Glutamatergic neuron (in vitro differentiated cells): ENCODE measurements at regions not wholly inside any gene's neighbourhood (a gene's known extent, or its start where the extent isn't known, plus 50 kb on each side); places are given as distances from the start of the nearest gene placed in this dataset.

ENCODE experiments used
- DNase-seq: peaks from one replicate; pipeline ENCODE4 v3.0.0; 2022
- H3K27ac Mint-ChIP-seq: one replicate; pipeline ENCODE4 v1.8.0; 2020; ENCODE audit warnings: mild to moderate bottlenecking, mixed read lengths, inconsistent platforms; ENCODE audit not compliant: unreplicated experiment
- H3K27me3 Mint-ChIP-seq: one replicate; pipeline ENCODE4 v1.8.0; 2020; ENCODE audit warnings: mild to moderate bottlenecking, moderate library complexity, mixed read lengths, inconsistent platforms; ENCODE audit not compliant: unreplicated experiment
- H3K36me3 Mint-ChIP-seq: one replicate; pipeline ENCODE4 v1.8.0; 2020; ENCODE audit warnings: mild to moderate bottlenecking, mixed read lengths, inconsistent platforms; ENCODE audit not compliant: unreplicated experiment
- H3K4me1 Mint-ChIP-seq: one replicate; pipeline ENCODE4 v1.8.0; 2020; ENCODE audit warnings: mild to moderate bottlenecking, low read depth, mixed read lengths, inconsistent platforms; ENCODE audit not compliant: unreplicated experiment
- H3K4me3 Mint-ChIP-seq: one replicate; pipeline ENCODE4 v1.8.0; 2020; ENCODE audit warnings: mild to moderate bottlenecking, mixed read lengths, inconsistent platforms; ENCODE audit not compliant: unreplicated experiment
- H3K9me3 Mint-ChIP-seq: one replicate; pipeline ENCODE4 v1.8.0; 2020; ENCODE audit warnings: mild to moderate bottlenecking, moderate library complexity, mixed read lengths, inconsistent platforms; ENCODE audit not compliant: unreplicated experiment
- CTCF ChIP-seq: fragments of 200-600 bp; sonication (generic); IDR thresholded peaks from one replicate; pipeline ENCODE4 v1.5.0; 2021; ENCODE audit not compliant: partially characterized antibody, unreplicated experiment

- H3K4me3 Mint-ChIP-seq: no peak overlapping the region
- peaks cover 2% of the 10 kb centered on the region for H3K27me3 Mint-ChIP-seq
- no peaks in the 10 kb centered on the region for H3K36me3 Mint-ChIP-seq
- H3K9me3 Mint-ChIP-seq: peaks cover 2% of the 10 kb centered on the region
- H3K4me1 Mint-ChIP-seq: peaks cover 19% of the 10 kb centered on the region
- H3K27ac Mint-ChIP-seq: no peak overlapping the region
- no peak for DNase-seq
- TF ChIP-seq CTCF: no peak
These were observed 307.0 kb downstream of the UQCRFS1 start for GRCh38 chr19:28905996-28906395.

DNA sequence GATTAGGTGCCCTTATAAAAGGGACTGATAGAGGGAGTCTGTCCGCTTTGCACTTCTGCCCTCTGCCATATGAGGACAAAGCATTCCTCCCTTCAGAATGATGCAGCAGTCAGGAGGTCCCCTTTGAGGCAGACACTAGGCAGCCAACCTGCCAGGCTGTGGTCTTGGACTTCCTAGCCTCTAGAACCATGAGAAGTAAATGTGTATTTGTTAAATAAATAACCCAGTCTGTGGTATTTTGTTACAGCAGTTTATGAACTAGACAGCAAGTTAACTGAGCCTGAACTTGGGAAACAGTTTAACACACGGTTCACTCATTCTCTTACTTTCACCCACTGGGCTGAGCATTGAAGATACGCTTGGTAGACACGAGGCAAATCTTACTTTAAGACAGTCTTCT is 313.2 kb downstream of the UQCRFS1 start:
- Mint-ChIP-seq H3K4me1 (peaks cover 17% of the 10 kb centered on the region), H3K27me3 (no peaks in the 10 kb centered on the region), H3K27ac (no peak overlapping the region), H3K36me3 (no peaks in the 10 kb centered on the region), H3K9me3 (no peaks in the 10 kb centered on the region), H3K4me3 (no peak overlapping the region)
- no peak for DNase-seq
- TF ChIP-seq CTCF: no peak

DNA sequence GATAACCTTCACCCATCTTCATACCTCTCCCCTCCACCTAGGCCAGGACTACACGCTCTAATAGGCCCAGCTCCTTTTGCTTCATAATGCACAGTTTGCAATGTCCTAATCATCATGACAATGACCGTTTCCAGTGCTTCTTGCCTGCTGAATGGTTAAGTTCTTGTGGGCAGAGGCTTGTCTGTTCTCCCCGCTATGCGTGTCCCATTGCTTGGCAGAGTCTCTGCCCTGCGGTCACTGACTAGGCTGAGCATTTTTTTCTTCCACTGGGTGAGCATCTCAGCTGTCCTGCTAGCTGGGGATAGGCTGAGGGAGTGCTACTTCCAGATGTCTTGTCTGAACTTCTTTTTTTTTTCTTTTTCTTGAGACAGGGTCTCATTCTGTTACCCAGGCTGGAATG is 314.7 kb downstream of the UQCRFS1 start:
- H3K4me3 Mint-ChIP-seq: no peak overlapping the region

GRCh38 chr19:28889941-28890670 is 322.8 kb downstream of the UQCRFS1 start:
- no peak for DNase-seq
- no peak overlapping the region for H3K27ac Mint-ChIP-seq
- H3K36me3 Mint-ChIP-seq: no peaks in the 10 kb centered on the region
- no peak for TF ChIP-seq CTCF
- peaks cover 2% of the 10 kb centered on the region for H3K27me3 Mint-ChIP-seq
- peaks cover 15% of the 10 kb centered on the region for H3K4me1 Mint-ChIP-seq
- peaks cover 3% of the 10 kb centered on the region for H3K9me3 Mint-ChIP-seq
- no peak overlapping the region for H3K4me3 Mint-ChIP-seq

More for the DNA sequence above, 314.7 kb downstream of the UQCRFS1 start:
- Mint-ChIP-seq H3K36me3 (no peaks in the 10 kb centered on the region), H3K27me3 (no peaks in the 10 kb centered on the region), H3K4me1 (peaks cover 3% of the 10 kb centered on the region), H3K9me3 (no peaks in the 10 kb centered on the region), H3K27ac (no peak overlapping the region)
- TF ChIP-seq CTCF: no peak
- no peak for DNase-seq

DNA sequence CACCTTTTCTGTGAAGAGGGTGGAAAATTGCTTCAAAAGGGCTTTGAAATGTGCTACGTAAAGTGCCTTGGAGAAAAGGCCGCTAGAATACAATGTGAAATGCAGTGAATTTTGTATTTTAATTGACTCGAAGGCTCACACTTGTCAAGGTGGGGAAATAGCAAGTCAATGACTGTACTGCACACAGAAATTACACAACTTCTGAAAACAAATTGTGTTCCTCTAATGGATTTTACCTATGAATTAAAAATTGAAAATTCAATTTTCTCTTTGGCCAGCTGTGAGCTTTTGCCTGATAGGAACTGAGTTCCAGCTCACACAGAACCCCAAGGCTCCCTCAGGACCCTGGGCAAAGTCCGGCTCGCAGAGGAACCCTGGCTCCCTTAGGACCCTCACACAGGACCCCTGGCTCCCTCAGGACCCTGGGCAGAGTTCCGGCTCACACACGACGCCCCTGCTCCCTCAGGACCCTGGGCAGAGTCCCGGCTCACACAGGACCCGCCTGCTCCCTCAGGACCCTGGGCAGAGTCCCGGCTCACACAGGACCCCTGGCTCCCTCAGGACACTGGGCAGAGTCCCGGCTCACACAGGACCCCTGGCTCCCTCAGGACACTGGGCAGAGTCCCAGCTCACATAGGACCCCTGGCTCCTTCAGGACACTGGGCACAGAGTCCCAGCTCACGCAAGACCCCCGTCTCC is 324.9 kb downstream of the UQCRFS1 start:
- no peak for TF ChIP-seq CTCF
- no peak overlapping the region for H3K27ac Mint-ChIP-seq

More for the DNA sequence above, 324.9 kb downstream of the UQCRFS1 start:
- Mint-ChIP-seq H3K4me1 (peaks cover 22% of the 10 kb centered on the region), H3K9me3 (peaks cover 3% of the 10 kb centered on the region), H3K36me3 (no peaks in the 10 kb centered on the region), H3K4me3 (no peak overlapping the region), H3K27me3 (peaks cover 2% of the 10 kb centered on the region)
- DNase-seq: no peak
